RWPE1 (cell line): ENCODE measurements at regions not wholly inside any gene's neighbourhood (a gene's known extent, or its start where the extent isn't known, plus 50 kb on each side); places are given as distances from the start of the nearest gene placed in this dataset.
"Not testable (repeated sequence)": the region's sequence is repeated elsewhere in the genome, so short reads cannot be mapped to it uniquely, and the experiment has no call there.

Experiments
- CTCF ChIA-PET: fragments of 350-600 bp; sonication (Branson Sonifier 250); formaldehyde crosslinking; extraction: SDS; loops from one replicate; lab custom pipeline; 2021; lab: Yijun Ruan, JAX
- POLR2A ChIA-PET: fragments of 400-600 bp; formaldehyde crosslinking; extraction: SDS; loops from one replicate; lab custom pipeline; 2020; ENCODE audit warnings: antibody characterized with exemption; ENCODE audit not compliant: low non-redundant PET; lab: Yijun Ruan, JAX
- DNase-seq: peaks from one replicate; pipeline ENCODE4 v3.0.0; 2012; ENCODE audit warnings: low spot score
- H3K27ac ChIP-seq: fragments of 450-650 bp; 2 replicates; pipeline ENCODE4 v1.5.1; 2017
- TF ChIP-seq, protein P1 (sequence below): fragments of 450-650 bp; conservative IDR thresholded peaks from 2 replicates; pipeline ENCODE4 v1.5.1; 2017; ENCODE audit warnings: low read depth, mild to moderate bottlenecking

DNA sequence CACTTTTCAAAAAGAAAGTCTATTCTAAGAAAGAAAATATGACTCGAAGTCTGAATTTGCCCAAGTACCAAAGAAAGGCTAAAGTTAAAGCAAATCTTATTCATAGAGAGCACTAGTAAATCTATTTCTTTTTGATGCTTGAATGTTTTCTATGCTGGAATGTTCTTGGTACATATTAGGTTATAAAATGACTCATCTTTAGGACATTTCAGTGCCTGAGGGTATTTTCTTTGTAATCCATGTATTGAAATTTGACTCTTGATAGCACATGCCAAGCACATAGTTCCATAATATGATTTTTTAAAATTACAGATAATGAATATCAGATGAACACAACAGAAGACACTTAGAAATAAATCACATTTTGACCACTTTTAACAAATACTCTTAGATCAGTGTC lies 232.8 kb downstream of the TRIML1 start:
- peak; percentile 56 for DNase-seq
- TF ChIP-seq, protein P1, sequence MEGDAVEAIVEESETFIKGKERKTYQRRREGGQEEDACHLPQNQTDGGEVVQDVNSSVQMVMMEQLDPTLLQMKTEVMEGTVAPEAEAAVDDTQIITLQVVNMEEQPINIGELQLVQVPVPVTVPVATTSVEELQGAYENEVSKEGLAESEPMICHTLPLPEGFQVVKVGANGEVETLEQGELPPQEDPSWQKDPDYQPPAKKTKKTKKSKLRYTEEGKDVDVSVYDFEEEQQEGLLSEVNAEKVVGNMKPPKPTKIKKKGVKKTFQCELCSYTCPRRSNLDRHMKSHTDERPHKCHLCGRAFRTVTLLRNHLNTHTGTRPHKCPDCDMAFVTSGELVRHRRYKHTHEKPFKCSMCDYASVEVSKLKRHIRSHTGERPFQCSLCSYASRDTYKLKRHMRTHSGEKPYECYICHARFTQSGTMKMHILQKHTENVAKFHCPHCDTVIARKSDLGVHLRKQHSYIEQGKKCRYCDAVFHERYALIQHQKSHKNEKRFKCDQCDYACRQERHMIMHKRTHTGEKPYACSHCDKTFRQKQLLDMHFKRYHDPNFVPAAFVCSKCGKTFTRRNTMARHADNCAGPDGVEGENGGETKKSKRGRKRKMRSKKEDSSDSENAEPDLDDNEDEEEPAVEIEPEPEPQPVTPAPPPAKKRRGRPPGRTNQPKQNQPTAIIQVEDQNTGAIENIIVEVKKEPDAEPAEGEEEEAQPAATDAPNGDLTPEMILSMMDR = no peak
- CTCF ChIA-PET = interaction anchor here (0.6 kb wide), 1 partner anchor 752 kb away, joined by 3 read pairs; no protein-coding TSS in a partner anchor
- no peak overlapping the region for H3K27ac ChIP-seq
- POLR2A ChIA-PET = no interaction called here

DNA sequence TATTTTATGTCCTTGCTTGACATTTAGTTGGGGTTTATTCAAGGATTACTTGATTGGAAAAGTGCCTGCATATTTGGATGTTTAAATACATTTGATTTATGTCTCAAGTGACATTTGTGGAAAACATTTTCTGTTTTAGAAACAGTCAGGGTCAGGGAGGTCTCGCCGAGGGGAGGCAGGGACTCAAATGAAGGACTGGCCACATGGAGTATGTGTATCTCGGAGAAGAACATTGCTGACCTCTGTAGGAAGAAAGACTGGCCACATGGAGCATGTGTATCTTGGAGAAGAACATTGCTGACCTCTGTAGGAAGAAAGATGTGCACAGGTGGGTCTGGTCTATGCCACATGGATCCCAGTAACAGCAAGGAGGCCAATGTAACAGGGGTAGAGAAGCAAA lies 233.6 kb downstream of the TRIML1 start:
- POLR2A ChIA-PET = no interaction called here
- H3K27ac ChIP-seq = no peak overlapping the region
- CTCF ChIA-PET = no interaction called here
- DNase-seq = no peak
- TF ChIP-seq, protein P1 = no peak

DNA sequence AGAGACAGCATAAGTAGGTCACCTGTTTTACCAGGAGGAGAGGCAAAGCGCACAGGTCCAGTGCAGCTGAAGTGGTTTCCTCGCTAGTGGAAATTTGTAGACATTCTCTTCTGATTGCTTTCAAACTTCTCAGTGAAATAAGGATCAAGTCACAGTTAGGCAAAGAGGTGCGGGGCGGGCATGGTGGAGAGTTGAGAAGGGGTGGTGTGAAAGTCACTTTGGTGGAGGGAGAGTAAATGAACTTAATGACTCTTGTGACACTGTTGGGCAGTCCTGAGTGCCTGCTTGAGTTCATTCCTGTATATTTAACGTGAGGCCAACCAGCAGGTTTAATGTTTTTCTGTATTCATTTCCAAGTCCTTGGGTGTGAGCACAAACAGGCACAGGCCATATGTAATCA lies 235.6 kb downstream of the TRIML1 start:
- CTCF ChIA-PET = no interaction called here
- no peak overlapping the region for H3K27ac ChIP-seq
- POLR2A ChIA-PET = no interaction called here
- no peak for DNase-seq
- TF ChIP-seq, protein P1 = no peak

DNA sequence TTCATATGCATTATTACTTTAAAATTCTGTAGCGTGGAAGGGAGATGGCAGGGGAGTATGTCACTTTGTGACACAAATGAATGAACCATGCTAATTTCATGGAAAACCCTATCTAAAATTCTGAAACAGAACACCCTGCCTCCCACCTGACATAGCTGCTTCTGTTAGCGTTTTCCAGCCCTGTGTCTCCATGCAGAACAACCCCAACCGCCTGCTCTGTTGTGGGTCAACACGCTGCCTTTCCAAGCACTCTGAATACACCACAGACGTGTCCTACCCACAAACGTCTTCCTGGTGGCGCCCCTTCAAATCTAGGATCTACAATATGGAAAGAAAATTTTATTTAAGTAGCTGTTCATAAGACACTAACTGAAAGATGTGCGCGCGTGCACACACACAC lies 238.6 kb downstream of the TRIML1 start:
- TF ChIP-seq, protein P1 = no peak
- POLR2A ChIA-PET = no interaction called here
- CTCF ChIA-PET = no interaction called here
- H3K27ac ChIP-seq = no peak overlapping the region
- no peak for DNase-seq

DNA sequence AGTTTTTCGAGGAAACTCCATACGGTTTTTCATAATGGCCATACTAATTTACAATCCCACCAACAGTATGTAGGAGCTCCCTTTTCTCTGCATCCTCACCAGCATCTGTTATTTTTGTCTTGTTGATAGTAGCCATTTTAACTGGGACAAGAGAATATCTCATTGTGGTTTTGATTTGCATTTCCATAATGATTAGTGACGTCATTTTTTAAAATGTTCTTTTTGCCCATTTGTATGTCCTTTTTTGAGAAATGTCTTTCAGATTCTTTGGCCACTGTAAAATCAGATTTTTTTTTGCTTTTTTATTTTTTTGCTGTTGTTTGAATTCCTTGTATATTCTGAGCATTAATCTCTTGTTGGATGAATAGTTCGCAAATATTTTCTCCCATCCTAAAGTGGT lies 243.9 kb downstream of the TRIML1 start:
- ChIA-PET POLR2A (no interaction called here), CTCF (no interaction called here)
- no peak overlapping the region for H3K27ac ChIP-seq
- no peak for DNase-seq
- TF ChIP-seq, protein P1 = no peak

DNA sequence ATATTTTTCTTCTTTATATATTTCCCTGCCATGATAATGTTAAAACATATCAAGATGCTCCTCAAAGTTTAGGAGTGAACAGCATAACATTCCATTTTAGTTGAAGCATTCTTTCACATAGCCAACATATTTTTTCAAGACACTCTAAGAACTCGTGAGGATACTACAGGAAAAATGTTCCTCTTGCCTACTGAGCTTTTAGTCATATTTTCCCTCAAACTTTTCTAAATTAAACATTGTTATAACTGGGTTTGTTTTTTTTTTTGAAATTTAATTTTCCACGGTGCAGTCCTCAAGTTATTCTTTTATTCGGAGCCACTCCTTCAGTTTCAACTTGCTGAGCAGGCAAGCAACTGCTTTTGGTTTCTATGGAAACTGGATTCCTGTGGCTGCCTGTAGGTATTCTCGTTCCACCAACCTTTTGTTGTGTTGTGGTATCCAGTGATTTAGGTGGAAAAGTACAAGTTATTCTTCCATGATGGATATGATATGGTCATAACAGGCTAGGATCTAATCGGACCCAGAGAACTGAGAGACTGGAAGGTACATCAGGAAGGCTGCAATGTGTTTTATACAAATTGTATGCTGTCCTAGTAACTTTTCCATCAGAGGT lies 248.0 kb downstream of the TRIML1 start:
- POLR2A ChIA-PET = no interaction called here
- no peak overlapping the region for H3K27ac ChIP-seq
- peak; percentile 41 for DNase-seq
- CTCF ChIA-PET = interaction anchor here (0.6 kb wide), 2 partner anchors 30 to 863 kb away, joined by 3 to 5 read pairs; no protein-coding TSS in a partner anchor
- TF ChIP-seq, protein P1 = no peak

DNA sequence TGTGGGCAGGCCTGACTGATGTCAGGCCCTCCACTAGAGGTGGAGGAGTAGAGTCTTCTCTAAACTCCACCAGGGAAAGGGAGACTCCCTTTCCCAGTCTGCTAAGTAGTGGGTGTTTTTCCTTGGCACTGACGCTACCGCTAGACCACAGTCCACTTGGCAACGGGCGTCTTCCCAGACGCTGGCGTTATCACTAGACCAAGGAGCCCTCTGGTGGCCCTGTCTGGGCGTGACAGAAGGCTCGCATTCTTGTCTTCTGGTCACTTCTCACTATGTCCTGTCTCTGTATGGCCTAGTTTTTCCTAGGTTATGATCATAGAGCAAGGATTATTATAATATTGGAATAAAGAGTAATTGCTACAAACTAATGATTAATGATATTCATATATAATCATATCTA lies 252.1 kb downstream of the TRIML1 start:
- CTCF ChIA-PET, DNase-seq: not testable (repeated sequence)
- POLR2A ChIA-PET = interaction anchor here (0.6 kb wide), 1 partner anchor 10 kb away, joined by 4 read pairs; no protein-coding TSS in a partner anchor

More for the DNA sequence above, 252.1 kb downstream of the TRIML1 start:
- H3K27ac ChIP-seq = not testable (repeated sequence)
